Mucosa of descending colon (tissue), 3 donors: ENCODE measurements at regions not wholly inside any gene's neighbourhood (a gene's known extent, or its start where the extent isn't known, plus 50 kb on each side); places are given as distances from the start of the nearest gene placed in this dataset.
"Not testable (repeated sequence)": the region's sequence is repeated elsewhere in the genome, so short reads cannot be mapped to it uniquely, and the experiment has no call there.

Source experiments
- ATAC-seq: fragments of 200-7000 bp; cut with Tn5 transposase; one replicate; pipeline ENCODE4 v1.9.1; 2020; ENCODE audit warnings: mild to moderate bottlenecking, moderate library complexity
- DNase-seq, 3 donors: peaks; one replicate each; pipeline ENCODE4 v3.0.0-alpha.2; 2020
- H3K36me3 ChIP-seq: fragments of 200-600 bp; one replicate; pipeline ENCODE4 v1.8.0; 2021; ENCODE audit warnings: low read depth, mild to moderate bottlenecking
- H3K4me1 ChIP-seq: fragments of 200-600 bp; one replicate; pipeline ENCODE4 v1.8.0; 2021; ENCODE audit warnings: low read depth, mild to moderate bottlenecking
- H3K4me3 ChIP-seq: fragments of 200-600 bp; one replicate; pipeline ENCODE4 v1.8.0; 2021; ENCODE audit warnings: mild to moderate bottlenecking
- H3K9me3 ChIP-seq: fragments of 200-600 bp; one replicate; pipeline ENCODE4 v1.8.0; 2021; ENCODE audit warnings: mild to moderate bottlenecking
- intact Hi-C, 2 donors: fragments of 100-400 bp; cut with DNase I in 1 of 2; cut with micrococcal nuclease in 1 of 2; formaldehyde crosslinking; loops; one replicate each; pipeline versions ENCODE4 v1.11.0 to v1.11.1; 2022; cut with DNase I, micrococcal nuclease
- donor health status: DM: no; HTN: no; CAD: no; lungs with moderate emphysema.
- donor health status: DM: no; HTN: no; CAD: no.
- donor health status: DM: no; HTN: yes; CAD: no.

- ATAC-seq, DNase-seq, intact Hi-C loops: not testable (repeated sequence)
Observed at GRCh38 chr9:41839786-41840185, 289.4 kb downstream of the CNTNAP3B start.

GRCh38 chr9:41838953-41839352 is 290.3 kb downstream of the CNTNAP3B start:
- ATAC-seq, H3K36me3 ChIP-seq, H3K4me1 ChIP-seq, H3K4me3 ChIP-seq, DNase-seq, H3K9me3 ChIP-seq, intact Hi-C loops: not testable (repeated sequence)

More at GRCh38 chr9:41839786-41840185, 289.4 kb downstream of the CNTNAP3B start:
- H3K4me3 ChIP-seq, H3K36me3 ChIP-seq, H3K4me1 ChIP-seq, H3K9me3 ChIP-seq: not testable (repeated sequence)

GRCh38 chr9:41838562-41838851 is 290.7 kb downstream of the CNTNAP3B start:
- H3K36me3 ChIP-seq, H3K4me3 ChIP-seq, intact Hi-C loops, H3K9me3 ChIP-seq, H3K4me1 ChIP-seq, DNase-seq: not testable (repeated sequence)
- peak; percentile 60 for ATAC-seq

- H3K36me3 ChIP-seq, intact Hi-C loops, H3K9me3 ChIP-seq, H3K4me1 ChIP-seq, DNase-seq, H3K4me3 ChIP-seq: not testable (repeated sequence)
- ATAC-seq: peak; percentile 65
Observed at GRCh38 chr9:41837684-41838561, 291.3 kb downstream of the CNTNAP3B start.

DNA sequence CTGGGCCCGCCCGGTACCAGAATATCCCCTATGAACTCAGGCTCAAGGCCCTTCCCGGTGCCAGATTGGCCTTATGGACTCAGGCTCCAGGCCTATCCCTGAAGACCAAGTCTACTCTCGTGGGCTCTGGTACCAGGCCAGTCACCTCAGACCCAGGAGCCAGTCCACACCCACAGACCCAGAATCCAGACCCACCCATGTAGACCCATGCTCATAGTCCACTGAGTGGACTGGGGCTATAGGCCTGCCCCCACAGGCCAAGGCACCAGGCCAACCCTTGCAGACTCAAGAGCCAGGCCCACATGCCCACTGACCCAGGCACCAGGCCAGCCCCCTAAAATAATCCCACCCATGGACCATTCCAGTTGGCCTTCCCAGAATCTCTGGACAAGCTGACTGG is 296.1 kb downstream of the CNTNAP3B start:
- not testable (repeated sequence) for H3K4me3 ChIP-seq

GRCh38 chr9:41824723-41825122 is 304.5 kb downstream of the CNTNAP3B start:
- H3K36me3 ChIP-seq, ATAC-seq, H3K9me3 ChIP-seq, DNase-seq, intact Hi-C loops, H3K4me1 ChIP-seq, H3K4me3 ChIP-seq: not testable (repeated sequence)

More for the DNA sequence above, 296.1 kb downstream of the CNTNAP3B start:
- H3K36me3 ChIP-seq, DNase-seq, H3K9me3 ChIP-seq, intact Hi-C loops, H3K4me1 ChIP-seq: not testable (repeated sequence)
- peak; percentile 17 for ATAC-seq

- ATAC-seq, H3K4me3 ChIP-seq, H3K4me1 ChIP-seq, H3K36me3 ChIP-seq, H3K9me3 ChIP-seq, intact Hi-C loops, DNase-seq: not testable (repeated sequence)
Observed at GRCh38 chr9:41802706-41803105, 326.5 kb downstream of the CNTNAP3B start.

DNA sequence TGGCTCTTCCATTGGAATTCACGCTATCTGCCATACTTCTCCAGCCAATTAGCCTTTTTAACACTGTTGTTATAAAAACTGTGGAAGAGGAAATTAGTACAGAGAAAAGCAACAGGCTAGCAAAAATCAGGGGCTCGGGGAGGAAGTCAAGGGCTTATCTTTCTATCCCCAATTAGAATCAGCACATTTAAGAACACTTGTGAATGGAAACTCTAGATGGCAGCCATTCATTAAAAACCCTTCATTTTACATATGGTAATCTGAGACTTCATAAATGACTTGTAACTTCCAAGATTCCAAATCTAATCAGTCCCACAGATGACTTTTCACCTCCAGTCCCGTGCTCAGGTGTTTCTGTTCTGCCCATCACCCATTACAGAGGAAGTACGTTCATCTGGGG is 330.5 kb downstream of the CNTNAP3B start:
- H3K9me3 ChIP-seq, H3K4me1 ChIP-seq, H3K4me3 ChIP-seq, DNase-seq, ATAC-seq, intact Hi-C loops, H3K36me3 ChIP-seq: not testable (repeated sequence)

GRCh38 chr9:41790719-41791363 is 338.4 kb downstream of the CNTNAP3B start:
- H3K4me3 ChIP-seq, H3K4me1 ChIP-seq, H3K36me3 ChIP-seq, intact Hi-C loops, H3K9me3 ChIP-seq: not testable (repeated sequence)
- ATAC-seq (peak; percentile 97), DNase-seq (peak in 2 of 3 donors; percentile 59 to 91)

- peak in 2 of 3 donors; percentile 28 to 36 for DNase-seq
- intact Hi-C loops, H3K36me3 ChIP-seq, H3K4me1 ChIP-seq, H3K4me3 ChIP-seq, ATAC-seq, H3K9me3 ChIP-seq: not testable (repeated sequence)
Observed at GRCh38 chr9:41790007-41790406, 339.2 kb downstream of the CNTNAP3B start.

GRCh38 chr9:41789387-41789786 is 339.8 kb downstream of the CNTNAP3B start:
- H3K4me3 ChIP-seq, H3K36me3 ChIP-seq, H3K9me3 ChIP-seq, H3K4me1 ChIP-seq, intact Hi-C loops, ATAC-seq, DNase-seq: not testable (repeated sequence)

DNA sequence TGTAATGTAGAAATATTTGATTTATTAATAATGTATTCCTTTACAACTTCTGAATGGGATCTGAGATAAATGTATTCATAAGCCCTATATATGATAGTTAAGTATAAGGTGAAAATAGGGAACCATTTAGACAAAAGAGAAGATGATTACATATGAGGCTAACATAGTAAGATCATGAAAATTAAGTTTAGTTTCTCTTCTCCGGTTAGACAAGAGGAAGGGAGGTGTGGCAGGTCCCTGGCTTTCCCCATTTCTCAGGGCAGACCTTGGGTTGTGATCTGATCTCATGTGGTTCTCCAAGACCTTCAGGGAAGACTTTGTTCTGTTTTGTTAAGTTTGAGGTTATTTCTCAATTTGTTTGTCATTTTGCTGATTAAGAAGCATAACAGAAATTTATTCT is 341.3 kb downstream of the CNTNAP3B start:
- ATAC-seq, H3K36me3 ChIP-seq, H3K9me3 ChIP-seq, intact Hi-C loops, DNase-seq, H3K4me3 ChIP-seq, H3K4me1 ChIP-seq: not testable (repeated sequence)

DNA sequence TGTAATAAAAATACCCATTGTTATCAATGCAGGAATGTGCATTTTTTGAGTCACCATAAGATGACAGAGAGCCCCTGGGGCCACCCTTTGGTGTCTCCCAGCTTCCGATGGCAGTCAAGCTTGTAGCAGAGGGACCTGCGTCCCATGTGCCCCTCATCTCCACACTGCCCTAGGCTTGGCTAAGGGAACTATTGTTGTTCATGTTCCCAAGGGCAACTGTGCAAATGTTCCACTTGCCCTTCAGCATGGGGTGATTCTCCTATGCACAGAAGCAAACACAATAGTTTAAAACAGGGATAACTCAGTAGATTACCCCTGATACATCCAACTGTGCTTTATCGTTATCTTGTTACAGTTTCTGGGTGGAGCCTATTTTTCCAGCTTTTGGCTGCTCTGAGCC is 342.0 kb downstream of the CNTNAP3B start:
- intact Hi-C loops, ATAC-seq, DNase-seq, H3K4me1 ChIP-seq, H3K36me3 ChIP-seq, H3K9me3 ChIP-seq, H3K4me3 ChIP-seq: not testable (repeated sequence)

GRCh38 chr9:41784006-41784405 is 345.2 kb downstream of the CNTNAP3B start:
- H3K9me3 ChIP-seq, H3K4me3 ChIP-seq, H3K4me1 ChIP-seq, H3K36me3 ChIP-seq, DNase-seq, intact Hi-C loops, ATAC-seq: not testable (repeated sequence)
